NOMO-1 treated with dmso at 0.1 percent for 144 hours (cell line): ENCODE measurements at regions not wholly inside any gene's neighbourhood (a gene's known extent, or its start where the extent isn't known, plus 50 kb on each side); places are given as distances from the start of the nearest gene placed in this dataset.
"Not testable (repeated sequence)": the region's sequence is repeated elsewhere in the genome, so short reads cannot be mapped to it uniquely, and the experiment has no call there.

Experiments
- DNase-seq: peaks from one replicate; lab custom pipeline; 2025; ENCODE audit not compliant: unreplicated experiment; lab: John Stamatoyannopoulos, UW

DNA sequence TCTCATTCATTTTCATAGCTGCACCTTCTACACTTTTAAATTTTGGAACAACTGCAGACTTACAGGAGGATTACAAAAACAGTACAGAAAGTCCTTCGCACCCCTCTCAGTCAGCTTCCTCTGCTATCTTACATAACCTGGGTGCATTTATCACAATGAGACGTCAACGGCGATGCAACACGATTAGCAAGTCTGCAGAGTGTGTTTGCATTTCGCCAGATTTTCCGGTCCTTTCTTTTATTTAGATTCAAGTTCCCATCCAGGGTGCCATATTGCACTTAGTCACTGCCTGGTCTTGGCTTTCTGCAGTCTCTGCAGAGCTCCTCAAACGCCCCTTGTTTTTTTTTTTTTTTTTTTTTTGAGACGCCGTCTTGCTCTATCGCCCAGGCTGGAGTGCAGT, 85.9 kb downstream of the ASMT start:
- DNase-seq, result no peak

DNA sequence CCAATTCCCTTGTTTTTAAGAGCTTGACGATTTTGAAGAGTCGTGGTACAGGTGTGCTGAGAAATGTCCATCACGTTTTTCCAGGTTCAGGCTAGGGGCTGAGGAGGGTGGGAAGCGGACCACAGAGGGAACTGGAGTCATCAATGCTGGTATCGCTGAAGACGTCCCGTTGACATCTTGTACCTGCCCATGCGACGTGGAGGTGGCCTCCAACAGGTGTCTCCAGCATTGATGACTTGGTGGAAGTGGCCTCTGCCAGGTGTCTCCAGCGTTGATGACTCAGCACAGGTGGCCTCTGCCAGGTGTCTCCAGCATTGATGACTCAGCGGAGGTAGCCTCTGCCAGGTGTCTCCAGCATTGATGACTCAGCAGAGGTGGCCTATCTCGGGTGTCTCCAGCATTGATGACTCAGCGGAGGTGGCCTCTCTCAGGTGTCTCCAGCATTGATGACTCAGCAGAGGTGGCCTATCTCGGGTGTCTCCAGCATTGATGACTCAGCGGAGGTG, 86.6 kb downstream of the ASMT start:
- not testable (repeated sequence) for DNase-seq

GRCh38 chrX:1702142-1702541, 87.3 kb downstream of the ASMT start:
- DNase-seq, result not testable (repeated sequence)

DNA sequence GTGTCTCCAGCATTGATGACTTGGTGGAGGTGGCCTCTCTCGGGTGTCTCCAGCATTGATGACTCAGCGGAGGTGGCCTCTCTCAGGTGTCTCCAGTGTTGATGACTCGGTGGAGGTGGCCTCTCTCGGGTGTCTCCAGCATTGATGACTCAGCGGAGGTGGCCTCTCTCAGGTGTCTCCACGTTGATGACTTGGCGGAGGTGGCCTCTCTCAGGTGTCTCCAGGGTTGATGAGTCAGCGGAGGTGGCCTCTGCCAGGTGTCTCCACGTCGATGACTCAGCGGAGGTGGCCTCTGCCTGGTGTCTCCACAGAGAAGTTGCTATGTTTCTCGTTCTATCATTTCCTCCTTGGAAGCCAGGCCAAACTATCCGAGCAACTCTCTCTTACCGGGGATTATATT, 87.7 kb downstream of the ASMT start:
- DNase-seq, result not testable (repeated sequence)

DNA sequence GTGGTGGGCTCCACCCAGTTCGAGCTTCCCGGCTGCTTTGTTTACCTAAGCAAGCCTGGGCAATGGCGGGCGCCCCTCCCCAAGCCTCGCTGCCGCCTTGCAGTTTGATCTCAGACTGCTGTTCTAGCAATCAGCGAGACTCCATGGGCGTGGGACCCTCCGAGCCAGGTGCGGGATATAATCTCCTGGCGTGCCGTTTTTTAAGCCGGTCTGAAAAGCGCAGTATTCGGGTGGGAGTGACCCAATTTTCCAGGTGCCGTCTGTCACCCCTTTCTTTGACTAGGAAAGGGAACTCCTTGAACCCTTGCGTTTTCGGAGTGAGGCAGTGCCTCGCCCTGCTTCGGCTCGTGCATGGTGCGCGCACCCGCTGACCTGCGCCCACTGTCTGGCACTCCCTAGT, 94.4 kb downstream of the ASMT start:
- DNase-seq, result not testable (repeated sequence)

DNA sequence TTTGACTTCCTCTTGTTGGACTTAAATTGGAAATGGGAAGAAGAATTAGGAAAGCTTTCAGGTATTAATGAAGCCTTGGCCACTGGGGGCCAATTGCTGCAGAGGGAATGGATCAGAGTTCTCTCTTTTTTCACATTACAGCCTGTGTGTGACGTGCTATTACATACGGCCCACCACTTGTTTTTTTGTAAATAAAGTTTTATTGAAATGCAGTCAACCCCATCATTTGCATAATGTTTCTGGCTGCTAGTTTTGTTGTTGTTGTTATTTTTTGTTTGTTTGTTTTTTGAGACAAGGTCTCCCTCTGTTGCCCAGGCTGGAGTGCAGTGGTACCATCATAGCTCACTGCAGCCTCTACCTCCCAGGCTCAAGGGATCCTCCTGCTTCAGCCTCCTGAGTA, 98.4 kb downstream of the ASMT start:
- no peak for DNase-seq

GRCh38 chrX:1717373-1717772, 102.5 kb downstream of the ASMT start:
- no peak for DNase-seq

DNA sequence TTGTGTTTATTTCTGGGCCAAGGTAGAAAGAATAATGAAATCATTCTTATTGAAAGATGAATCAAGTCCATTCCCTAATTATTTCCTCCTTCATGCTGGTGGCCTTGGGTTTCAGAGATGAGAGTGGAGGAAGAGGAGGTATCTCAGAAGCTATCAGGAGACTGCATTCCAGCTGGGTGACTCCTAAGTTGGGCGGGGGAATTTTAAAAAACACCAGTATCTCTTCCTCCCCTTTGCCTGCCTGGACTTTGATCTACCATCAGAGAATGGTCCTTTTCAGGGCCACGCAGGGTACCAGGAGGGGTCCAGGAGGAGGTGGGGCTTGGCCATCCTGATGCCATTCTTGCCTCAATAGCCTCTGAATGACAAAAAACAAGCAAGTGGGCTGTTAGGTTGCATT, 104.4 kb downstream of the ASMT start:
- DNase-seq, result no peak

DNA sequence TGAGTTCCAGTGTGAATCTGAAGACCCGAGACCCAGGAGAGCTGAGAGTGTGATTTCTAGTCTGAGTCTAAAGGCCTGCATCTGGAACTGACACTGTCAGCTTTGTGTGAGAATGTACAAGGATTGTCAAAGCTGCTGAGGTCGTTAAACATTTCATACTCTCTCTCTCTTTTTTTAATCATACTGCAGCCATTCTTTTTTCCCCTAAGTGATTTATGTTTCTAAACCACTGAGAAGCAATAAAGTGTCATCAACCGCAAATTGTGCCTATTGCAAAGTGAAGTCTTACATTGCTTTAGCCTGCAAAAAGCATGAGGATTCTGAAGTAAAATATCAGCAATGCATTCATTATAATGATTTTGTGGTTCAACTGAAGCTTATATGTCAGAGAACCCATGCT, 106.0 kb downstream of the ASMT start:
- peak; percentile 56 for DNase-seq

DNA sequence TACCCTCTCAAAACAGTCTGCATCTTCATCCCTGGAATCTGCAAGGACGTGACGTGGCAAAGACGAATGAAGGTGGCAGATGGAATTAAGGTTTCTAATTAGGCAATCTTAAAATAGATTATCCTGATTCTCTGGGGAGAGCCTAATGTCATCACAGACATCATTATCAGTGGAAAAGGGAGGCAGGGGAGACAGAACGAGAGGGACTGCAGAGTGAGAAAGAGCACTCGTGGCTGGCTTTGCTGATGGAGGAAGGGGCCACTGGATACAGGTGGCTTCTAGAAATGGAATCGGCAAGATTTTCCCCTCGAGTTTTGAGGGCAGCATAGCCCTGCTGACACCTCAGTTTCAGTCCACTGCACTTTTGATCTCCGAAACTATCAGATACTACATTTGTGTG, 110.6 kb downstream of the ASMT start:
- no peak for DNase-seq

GRCh38 chrX:1727531-1728027, 112.7 kb downstream of the ASMT start:
- no peak for DNase-seq

DNA sequence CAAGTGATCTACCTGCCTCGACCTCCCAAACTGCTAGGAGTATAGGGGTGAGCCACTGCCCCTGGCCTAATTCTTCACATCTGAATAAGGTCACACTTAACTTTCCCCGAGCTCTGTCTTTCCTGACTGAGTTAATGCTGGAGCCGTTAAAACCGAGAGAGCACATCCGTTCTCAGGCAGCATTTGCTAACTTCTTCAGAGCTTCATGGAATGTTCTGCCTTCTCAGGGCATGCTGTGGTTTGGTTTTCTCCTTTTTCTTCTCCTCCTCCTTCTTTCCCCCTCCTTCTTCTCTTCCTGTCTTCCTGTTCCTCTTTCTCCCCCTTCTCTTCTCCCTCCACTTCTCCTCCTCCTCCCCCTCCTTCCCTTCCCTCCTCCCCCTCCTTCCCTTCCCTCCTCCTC, 119.9 kb downstream of the ASMT start:
- no peak for DNase-seq

DNA sequence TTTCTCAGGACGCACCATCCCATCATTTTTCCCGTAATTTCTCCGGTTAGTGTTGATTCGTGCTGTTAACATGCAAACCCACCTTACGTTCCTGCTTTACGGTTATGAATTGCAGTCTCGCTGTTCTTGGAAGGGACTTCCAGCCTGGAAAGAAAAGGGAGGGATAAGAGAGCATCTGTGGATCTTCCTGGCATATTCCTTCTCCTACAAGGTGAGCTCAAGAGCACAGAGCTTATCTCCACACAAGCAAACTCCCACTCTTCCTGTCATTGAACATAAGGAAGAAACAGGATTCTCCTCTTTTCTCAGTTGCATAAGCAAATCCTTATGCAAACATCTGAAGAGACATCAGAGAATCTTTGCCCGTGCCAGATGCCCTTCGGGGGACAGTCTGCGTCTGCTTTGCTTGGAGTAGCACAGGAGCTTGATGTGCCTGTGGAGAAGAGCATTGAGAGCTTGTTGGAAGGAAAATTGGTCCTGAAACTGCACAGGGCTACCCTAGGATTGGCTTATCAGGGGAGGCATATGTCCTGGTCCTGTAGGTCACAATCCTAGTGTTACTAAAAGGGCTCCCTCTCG, 127.0 kb downstream of the ASMT start:
- no peak for DNase-seq

- DNase-seq, result no peak
These were observed 128.2 kb downstream of the ASMT start for GRCh38 chrX:1743105-1743504.

GRCh38 chrX:1743663-1744062, 128.8 kb downstream of the ASMT start:
- DNase-seq, result no peak

- no peak for DNase-seq
These were observed 133.5 kb downstream of the ASMT start for GRCh38 chrX:1748408-1748807.

DNA sequence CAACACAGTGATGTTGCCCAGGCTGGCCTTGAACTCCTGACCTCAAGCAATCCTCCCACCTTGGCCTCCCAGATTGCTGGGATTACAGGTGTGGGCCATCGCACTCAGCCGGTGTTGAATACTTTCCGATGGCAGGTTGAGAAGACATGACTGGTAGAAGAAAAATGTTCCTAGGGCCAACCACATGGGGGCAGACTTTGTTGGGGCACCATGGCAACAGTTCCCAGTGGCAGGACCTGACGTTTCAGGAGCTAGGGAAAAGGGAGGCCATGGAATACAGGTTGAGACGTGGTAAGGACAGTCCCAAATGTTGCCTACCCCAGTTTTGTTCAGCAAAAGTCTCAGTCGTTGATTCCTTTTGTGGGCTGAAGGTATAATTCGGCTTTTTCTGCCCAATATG, 134.6 kb downstream of the ASMT start:
- no peak for DNase-seq

DNA sequence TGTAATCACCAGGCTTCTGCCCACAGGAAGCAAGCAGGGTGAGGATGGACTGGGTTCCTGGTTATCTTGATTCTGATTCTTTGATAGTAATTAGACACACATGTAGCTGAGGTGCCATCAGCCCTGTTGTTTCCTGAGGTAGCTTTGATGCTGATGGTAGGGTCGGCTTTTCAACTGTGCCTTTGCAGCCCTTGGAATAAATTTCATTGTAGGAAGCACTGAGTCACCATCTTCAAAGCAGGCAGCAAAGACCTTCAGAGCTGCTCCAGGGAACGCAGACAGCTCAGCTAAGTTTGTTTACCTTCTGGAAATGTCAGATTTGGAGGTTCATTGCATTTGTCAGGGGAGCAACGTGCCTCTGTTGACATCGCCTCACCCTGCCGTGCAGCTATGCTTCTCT, 135.4 kb downstream of the ASMT start:
- DNase-seq, result no peak

DNA sequence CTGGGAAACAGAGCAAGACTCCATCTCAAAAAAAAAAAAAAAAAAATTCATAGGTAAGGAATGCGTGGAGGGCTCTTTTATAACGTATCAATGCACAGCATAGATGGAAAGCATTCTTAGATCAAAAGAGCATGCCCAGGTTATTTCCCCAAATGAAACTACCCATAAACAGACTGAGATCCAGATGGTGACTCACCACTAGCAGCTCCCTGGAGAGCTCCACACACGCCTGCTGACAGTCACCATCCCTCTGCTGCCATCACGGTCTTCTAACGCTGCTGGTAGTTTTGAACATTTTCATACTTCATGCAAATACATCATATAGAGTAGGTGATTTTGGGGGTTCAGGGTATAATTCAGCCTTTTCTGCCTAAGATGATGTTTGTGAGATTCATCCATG, 136.9 kb downstream of the ASMT start:
- no peak for DNase-seq

GRCh38 chrX:1752799-1753198, 137.9 kb downstream of the ASMT start:
- DNase-seq, result not testable (repeated sequence)

- DNase-seq, result no peak
These were observed 139.2 kb downstream of the ASMT start for GRCh38 chrX:1754077-1754476.

GRCh38 chrX:1763294-1763693, 148.4 kb downstream of the ASMT start:
- no peak for DNase-seq

- not testable (repeated sequence) for DNase-seq
These were observed 150.1 kb downstream of the ASMT start for GRCh38 chrX:1764883-1765364.
